ENCODE measurements at regions not wholly inside any gene's neighbourhood (a gene's known extent, or its start where the extent isn't known, plus 50 kb on each side); places are given as distances from the start of the nearest gene placed in this dataset.

DNA sequence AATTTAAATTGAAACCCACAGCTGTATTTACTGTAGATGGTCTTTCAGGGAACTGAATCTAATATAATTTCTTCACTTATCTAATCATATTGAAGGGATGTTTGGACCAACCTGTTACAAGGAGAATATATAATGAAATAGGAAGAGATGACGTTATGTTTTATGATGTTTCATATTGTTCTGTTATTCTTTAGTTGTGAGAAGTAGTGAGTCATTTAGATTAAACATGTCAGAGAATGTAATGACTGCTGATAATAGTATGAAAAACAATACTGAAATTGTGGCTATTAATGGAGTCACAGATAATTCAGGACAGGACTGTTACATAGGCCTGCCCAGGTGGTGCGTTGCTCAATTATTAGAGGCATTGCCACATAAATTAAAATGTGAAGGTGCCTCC, 1993.4 kb downstream of the EFNA5 start:
- Histone ChIP-seq H3K27me3 (no peaks in the 10 kb centered on the region), H3K4me1 (no peaks in the 10 kb centered on the region), H3K4me3 (no peak overlapping the region), H3K36me3 (no peaks in the 10 kb centered on the region), H3K9me3 (no peaks in the 10 kb centered on the region), H3K27ac (no peak overlapping the region)
- intact Hi-C loops (cut with DNase I; ENCODE audit: low total_unique reads), result no loop called here
- TF ChIP-seq, protein P1, sequence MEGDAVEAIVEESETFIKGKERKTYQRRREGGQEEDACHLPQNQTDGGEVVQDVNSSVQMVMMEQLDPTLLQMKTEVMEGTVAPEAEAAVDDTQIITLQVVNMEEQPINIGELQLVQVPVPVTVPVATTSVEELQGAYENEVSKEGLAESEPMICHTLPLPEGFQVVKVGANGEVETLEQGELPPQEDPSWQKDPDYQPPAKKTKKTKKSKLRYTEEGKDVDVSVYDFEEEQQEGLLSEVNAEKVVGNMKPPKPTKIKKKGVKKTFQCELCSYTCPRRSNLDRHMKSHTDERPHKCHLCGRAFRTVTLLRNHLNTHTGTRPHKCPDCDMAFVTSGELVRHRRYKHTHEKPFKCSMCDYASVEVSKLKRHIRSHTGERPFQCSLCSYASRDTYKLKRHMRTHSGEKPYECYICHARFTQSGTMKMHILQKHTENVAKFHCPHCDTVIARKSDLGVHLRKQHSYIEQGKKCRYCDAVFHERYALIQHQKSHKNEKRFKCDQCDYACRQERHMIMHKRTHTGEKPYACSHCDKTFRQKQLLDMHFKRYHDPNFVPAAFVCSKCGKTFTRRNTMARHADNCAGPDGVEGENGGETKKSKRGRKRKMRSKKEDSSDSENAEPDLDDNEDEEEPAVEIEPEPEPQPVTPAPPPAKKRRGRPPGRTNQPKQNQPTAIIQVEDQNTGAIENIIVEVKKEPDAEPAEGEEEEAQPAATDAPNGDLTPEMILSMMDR (IDR thresholded peaks at IDR 0.05), result no peak
- DNase-seq, result no peak

DNA sequence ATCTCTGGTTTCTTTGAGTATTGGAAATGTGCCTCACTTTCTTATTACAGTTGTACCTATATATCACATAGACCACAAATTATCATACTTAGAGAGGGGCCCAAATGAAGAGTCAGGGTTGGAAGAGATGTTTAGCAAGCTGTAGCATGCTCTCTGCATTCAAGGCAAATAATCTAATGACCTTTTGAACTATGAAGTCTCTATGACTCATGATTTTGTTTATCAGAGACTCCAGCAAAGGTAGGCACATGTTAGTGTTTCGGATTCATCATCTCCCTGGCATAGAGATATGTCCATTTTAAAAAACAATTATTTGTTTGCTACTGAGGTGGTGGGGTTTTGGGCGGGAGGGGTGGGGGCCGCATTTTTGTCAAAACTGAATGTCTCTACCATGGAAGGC, 2000.1 kb downstream of the EFNA5 start:
- TF ChIP-seq, protein P1 (IDR thresholded peaks at IDR 0.05), result no peak
- intact Hi-C loops (cut with DNase I; ENCODE audit: low total_unique reads), result no loop called here
- DNase-seq, result no peak
- Histone ChIP-seq H3K36me3 (no peaks in the 10 kb centered on the region), H3K27me3 (no peaks in the 10 kb centered on the region), H3K4me1 (no peaks in the 10 kb centered on the region), H3K4me3 (no peak overlapping the region), H3K9me3 (peaks cover 0 to 2% (median 0%) of the 10 kb centered on the region in 3 donors), H3K27ac (no peak overlapping the region)

DNA sequence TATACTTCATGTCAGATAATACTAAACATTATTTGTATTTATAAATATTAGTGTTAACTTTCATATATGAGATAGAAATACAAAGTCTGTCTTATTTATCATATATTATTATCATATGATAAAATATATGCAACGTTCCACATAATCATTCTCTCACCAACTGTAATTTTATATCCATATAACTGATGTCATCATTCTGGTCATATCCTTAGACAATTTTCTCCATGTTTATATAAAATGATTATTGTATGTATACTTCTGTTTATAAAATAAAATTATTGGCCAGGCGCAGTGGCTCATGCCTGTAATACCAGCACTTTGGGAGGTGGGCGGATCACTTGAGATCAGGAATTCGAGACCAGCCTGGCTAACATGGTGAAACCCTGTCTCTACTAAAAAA, 2007.1 kb downstream of the EFNA5 start:
- TF ChIP-seq, protein P1 (IDR thresholded peaks at IDR 0.05), result no peak
- H3K27ac ChIP-seq, result no peak overlapping the region
- H3K36me3 ChIP-seq, result no peaks in the 10 kb centered on the region
- H3K4me1 ChIP-seq, result no peaks in the 10 kb centered on the region
- H3K9me3 ChIP-seq, result peaks cover 0 to 2% (median 0%) of the 10 kb centered on the region in 3 donors
- intact Hi-C loops (cut with DNase I; ENCODE audit: low total_unique reads), result no loop called here
- no peak overlapping the region for H3K4me3 ChIP-seq
- DNase-seq, result no peak
- no peaks in the 10 kb centered on the region for H3K27me3 ChIP-seq

DNA sequence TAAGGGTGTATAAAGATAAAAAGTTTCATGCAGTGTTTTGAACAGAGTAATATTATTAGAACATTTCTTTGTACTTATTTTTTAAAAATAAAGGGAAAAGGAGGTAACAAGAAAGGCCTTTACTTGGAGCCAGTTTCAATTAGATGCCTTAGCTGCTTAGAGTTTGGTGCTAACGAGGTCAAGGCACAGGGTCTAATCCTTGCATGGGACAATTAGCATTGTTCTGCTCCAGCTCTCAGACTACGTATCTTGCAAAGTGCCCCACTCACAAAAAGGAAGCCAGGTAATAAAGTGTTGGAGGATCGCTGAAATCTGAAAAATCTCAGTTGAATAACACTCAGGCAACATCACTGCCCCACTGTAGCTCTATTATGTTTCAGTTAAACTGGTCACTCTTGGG, 2011.3 kb downstream of the EFNA5 start:
- Histone ChIP-seq H3K9me3 (no peaks in the 10 kb centered on the region), H3K36me3 (no peaks in the 10 kb centered on the region), H3K27ac (no peak overlapping the region), H3K4me1 (no peaks in the 10 kb centered on the region), H3K27me3 (no peaks in the 10 kb centered on the region), H3K4me3 (no peak overlapping the region)
- intact Hi-C loops (cut with DNase I; ENCODE audit: low total_unique reads), result no loop called here
- TF ChIP-seq, protein P1 (IDR thresholded peaks at IDR 0.05), result no peak
- no peak for DNase-seq

DNA sequence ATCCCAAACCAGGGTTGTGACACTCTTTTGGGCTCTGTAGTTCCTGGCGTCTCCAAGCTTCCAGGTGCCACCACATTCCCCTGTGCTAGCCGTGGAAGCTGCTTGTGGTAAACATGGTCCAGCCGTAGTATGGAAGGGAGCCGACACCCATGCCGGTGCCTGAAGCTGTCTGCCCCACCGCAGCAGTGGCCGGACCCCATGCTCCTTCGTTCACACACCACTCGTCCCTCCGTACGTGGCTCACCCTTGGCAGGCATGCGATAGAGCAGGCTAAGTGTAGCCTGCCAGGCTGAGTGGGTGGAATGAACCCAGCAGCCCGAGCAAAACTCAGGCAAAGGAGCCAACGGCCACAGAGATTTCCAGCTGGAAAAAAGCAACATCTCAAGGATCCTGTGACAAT, 2030.4 kb downstream of the EFNA5 start:
- intact Hi-C loops (cut with DNase I; ENCODE audit: low total_unique reads), result no loop called here
- H3K36me3 ChIP-seq, result no peaks in the 10 kb centered on the region

More for the DNA sequence above, 2030.4 kb downstream of the EFNA5 start:
- H3K9me3 ChIP-seq, result no peaks in the 10 kb centered on the region
- TF ChIP-seq, protein P1 (IDR thresholded peaks at IDR 0.05), result no peak
- no peaks in the 10 kb centered on the region for H3K4me1 ChIP-seq
- no peak overlapping the region for H3K4me3 ChIP-seq
- no peak overlapping the region for H3K27ac ChIP-seq
- no peaks in the 10 kb centered on the region for H3K27me3 ChIP-seq
- no peak for DNase-seq
